GM23338 (cell line): ENCODE measurements at regions not wholly inside any gene's neighbourhood (a gene's known extent, or its start where the extent isn't known, plus 50 kb on each side); places are given as distances from the start of the nearest gene placed in this dataset.

ENCODE experiments used
- JUNB ChIP-seq: IDR thresholded peaks from one replicate; pipeline ENCODE4 v1.6.1; 2016; ENCODE audit warnings: antibody characterized with exemption; ENCODE audit not compliant: unreplicated experiment
- NANOG ChIP-seq: IDR thresholded peaks from 2 replicates; pipeline ENCODE4 v1.6.1; 2016; ENCODE audit warnings: antibody characterized with exemption, borderline replicate concordance
- STAT1 ChIP-seq: IDR thresholded peaks from one replicate; pipeline ENCODE4 v1.6.1; 2016; ENCODE audit warnings: antibody characterized with exemption; ENCODE audit not compliant: unreplicated experiment
- ZNF114 ChIP-seq: fragments of 250-450 bp; sonication (Bioruptor Pico); IDR thresholded peaks from 2 replicates; pipeline ENCODE4 v1.5.0; 2020; ENCODE audit warnings: mild to moderate bottlenecking, moderate library complexity
- TF ChIP-seq, protein P1 (sequence below): fragments of 250-450 bp; sonication (Bioruptor Pico); IDR thresholded peaks from 2 replicates; pipeline ENCODE4 v1.5.0; 2020; ENCODE audit warnings: mild to moderate bottlenecking, moderate library complexity
- TF ChIP-seq, protein P2 (sequence below), 2 experiments: fragments of 200-600 bp in 1 of 2; sonication (generic) in 1 of 2; conservative IDR thresholded peaks; 2 replicates each; pipeline versions ENCODE4 v1.5.1 to v1.6.1; 2016 to 2017; ENCODE audit warnings: antibody characterized with exemption in 2 of 2, low read depth in 2 of 2, mild to moderate bottlenecking in 2 of 2, moderate library complexity in 1 of 2
- TF ChIP-seq, protein P3 (sequence below): IDR thresholded peaks from one replicate; pipeline ENCODE4 v1.6.1; 2018; ENCODE audit warnings: antibody characterized with exemption; ENCODE audit not compliant: unreplicated experiment

DNA sequence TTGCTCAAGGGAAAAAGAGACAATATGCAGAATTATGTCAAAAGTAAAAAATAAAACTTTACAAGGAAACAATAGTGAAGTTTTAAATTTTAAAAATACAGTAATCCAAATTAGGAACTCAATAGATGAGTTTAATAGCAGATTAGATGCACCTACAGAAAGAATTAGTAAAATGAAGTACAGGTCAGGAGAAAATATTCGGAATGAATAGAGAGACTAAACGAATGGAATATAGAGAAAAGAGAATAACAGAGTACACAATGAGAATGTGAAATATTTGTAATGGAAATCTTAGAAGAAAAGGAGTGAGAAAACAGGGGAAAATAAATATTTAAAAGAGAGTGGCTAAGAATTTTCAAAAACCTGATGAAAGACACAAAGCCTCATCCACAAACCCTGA, 275.7 kb upstream of the MMADHC start (continued):
- TF ChIP-seq, protein P1, sequence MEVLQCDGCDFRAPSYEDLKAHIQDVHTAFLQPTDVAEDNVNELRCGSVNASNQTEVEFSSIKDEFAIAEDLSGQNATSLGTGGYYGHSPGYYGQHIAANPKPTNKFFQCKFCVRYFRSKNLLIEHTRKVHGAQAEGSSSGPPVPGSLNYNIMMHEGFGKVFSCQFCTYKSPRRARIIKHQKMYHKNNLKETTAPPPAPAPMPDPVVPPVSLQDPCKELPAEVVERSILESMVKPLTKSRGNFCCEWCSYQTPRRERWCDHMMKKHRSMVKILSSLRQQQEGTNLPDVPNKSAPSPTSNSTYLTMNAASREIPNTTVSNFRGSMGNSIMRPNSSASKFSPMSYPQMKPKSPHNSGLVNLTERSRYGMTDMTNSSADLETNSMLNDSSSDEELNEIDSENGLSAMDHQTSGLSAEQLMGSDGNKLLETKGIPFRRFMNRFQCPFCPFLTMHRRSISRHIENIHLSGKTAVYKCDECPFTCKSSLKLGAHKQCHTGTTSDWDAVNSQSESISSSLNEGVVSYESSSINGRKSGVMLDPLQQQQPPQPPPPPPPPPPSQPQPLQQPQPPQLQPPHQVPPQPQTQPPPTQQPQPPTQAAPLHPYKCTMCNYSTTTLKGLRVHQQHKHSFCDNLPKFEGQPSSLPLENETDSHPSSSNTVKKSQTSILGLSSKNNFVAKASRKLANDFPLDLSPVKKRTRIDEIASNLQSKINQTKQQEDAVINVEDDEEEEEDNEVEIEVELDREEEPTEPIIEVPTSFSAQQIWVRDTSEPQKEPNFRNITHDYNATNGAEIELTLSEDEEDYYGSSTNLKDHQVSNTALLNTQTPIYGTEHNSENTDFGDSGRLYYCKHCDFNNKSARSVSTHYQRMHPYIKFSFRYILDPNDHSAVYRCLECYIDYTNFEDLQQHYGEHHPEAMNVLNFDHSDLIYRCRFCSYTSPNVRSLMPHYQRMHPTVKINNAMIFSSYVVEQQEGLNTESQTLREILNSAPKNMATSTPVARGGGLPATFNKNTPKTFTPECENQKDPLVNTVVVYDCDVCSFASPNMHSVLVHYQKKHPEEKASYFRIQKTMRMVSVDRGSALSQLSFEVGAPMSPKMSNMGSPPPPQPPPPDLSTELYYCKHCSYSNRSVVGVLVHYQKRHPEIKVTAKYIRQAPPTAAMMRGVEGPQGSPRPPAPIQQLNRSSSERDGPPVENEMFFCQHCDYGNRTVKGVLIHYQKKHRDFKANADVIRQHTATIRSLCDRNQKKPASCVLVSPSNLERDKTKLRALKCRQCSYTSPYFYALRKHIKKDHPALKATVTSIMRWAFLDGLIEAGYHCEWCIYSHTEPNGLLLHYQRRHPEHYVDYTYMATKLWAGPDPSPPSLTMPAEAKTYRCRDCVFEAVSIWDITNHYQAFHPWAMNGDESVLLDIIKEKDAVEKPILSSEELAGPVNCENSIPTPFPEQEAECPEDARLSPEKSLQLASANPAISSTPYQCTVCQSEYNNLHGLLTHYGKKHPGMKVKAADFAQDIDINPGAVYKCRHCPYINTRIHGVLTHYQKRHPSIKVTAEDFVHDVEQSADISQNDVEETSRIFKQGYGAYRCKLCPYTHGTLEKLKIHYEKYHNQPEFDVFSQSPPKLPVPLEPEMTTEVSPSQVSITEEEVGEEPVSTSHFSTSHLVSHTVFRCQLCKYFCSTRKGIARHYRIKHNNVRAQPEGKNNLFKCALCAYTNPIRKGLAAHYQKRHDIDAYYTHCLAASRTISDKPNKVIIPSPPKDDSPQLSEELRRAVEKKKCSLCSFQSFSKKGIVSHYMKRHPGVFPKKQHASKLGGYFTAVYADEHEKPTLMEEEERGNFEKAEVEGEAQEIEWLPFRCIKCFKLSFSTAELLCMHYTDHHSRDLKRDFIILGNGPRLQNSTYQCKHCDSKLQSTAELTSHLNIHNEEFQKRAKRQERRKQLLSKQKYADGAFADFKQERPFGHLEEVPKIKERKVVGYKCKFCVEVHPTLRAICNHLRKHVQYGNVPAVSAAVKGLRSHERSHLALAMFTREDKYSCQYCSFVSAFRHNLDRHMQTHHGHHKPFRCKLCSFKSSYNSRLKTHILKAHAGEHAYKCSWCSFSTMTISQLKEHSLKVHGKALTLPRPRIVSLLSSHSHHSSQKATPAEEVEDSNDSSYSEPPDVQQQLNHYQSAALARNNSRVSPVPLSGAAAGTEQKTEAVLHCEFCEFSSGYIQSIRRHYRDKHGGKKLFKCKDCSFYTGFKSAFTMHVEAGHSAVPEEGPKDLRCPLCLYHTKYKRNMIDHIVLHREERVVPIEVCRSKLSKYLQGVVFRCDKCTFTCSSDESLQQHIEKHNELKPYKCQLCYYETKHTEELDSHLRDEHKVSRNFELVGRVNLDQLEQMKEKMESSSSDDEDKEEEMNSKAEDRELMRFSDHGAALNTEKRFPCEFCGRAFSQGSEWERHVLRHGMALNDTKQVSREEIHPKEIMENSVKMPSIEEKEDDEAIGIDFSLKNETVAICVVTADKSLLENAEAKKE: no peak
- TF ChIP-seq STAT1: no peak
- TF ChIP-seq, protein P2, sequence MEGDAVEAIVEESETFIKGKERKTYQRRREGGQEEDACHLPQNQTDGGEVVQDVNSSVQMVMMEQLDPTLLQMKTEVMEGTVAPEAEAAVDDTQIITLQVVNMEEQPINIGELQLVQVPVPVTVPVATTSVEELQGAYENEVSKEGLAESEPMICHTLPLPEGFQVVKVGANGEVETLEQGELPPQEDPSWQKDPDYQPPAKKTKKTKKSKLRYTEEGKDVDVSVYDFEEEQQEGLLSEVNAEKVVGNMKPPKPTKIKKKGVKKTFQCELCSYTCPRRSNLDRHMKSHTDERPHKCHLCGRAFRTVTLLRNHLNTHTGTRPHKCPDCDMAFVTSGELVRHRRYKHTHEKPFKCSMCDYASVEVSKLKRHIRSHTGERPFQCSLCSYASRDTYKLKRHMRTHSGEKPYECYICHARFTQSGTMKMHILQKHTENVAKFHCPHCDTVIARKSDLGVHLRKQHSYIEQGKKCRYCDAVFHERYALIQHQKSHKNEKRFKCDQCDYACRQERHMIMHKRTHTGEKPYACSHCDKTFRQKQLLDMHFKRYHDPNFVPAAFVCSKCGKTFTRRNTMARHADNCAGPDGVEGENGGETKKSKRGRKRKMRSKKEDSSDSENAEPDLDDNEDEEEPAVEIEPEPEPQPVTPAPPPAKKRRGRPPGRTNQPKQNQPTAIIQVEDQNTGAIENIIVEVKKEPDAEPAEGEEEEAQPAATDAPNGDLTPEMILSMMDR (conservative IDR thresholded peaks at IDR 0.05; ENCODE audit: low read depth in 2 of 2): no peak
- TF ChIP-seq ZNF114 (CRISPR knock-in tag): no peak
- TF ChIP-seq, protein P3, sequence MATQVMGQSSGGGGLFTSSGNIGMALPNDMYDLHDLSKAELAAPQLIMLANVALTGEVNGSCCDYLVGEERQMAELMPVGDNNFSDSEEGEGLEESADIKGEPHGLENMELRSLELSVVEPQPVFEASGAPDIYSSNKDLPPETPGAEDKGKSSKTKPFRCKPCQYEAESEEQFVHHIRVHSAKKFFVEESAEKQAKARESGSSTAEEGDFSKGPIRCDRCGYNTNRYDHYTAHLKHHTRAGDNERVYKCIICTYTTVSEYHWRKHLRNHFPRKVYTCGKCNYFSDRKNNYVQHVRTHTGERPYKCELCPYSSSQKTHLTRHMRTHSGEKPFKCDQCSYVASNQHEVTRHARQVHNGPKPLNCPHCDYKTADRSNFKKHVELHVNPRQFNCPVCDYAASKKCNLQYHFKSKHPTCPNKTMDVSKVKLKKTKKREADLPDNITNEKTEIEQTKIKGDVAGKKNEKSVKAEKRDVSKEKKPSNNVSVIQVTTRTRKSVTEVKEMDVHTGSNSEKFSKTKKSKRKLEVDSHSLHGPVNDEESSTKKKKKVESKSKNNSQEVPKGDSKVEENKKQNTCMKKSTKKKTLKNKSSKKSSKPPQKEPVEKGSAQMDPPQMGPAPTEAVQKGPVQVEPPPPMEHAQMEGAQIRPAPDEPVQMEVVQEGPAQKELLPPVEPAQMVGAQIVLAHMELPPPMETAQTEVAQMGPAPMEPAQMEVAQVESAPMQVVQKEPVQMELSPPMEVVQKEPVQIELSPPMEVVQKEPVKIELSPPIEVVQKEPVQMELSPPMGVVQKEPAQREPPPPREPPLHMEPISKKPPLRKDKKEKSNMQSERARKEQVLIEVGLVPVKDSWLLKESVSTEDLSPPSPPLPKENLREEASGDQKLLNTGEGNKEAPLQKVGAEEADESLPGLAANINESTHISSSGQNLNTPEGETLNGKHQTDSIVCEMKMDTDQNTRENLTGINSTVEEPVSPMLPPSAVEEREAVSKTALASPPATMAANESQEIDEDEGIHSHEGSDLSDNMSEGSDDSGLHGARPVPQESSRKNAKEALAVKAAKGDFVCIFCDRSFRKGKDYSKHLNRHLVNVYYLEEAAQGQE: no peak
- no peak for TF ChIP-seq NANOG
- no peak for TF ChIP-seq JUNB
